ENCODE measurements at regions not wholly inside any gene's neighbourhood (a gene's known extent, or its start where the extent isn't known, plus 50 kb on each side); places are given as distances from the start of the nearest gene placed in this dataset.

DNA sequence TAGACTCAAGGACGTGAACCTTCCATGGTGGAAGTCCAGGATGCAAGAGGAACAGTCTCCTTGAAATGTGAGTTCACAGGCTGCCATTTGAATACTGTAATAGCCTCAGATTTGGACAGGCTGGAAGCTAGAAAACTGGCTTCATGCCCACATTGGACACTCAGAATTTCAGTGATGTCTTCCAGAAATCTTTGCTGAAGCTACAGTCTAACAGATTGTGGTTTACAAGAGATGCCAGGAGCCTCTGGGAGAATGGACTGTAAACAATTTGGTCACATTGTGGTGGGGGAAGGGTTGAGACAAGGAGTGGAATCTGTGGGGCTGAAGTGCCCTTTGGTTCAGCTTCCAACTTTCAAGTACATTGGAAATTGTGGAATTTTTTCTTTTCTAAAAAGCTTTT lies 252.0 kb upstream of the PROK2 start:
- TF ChIP-seq, protein P1, sequence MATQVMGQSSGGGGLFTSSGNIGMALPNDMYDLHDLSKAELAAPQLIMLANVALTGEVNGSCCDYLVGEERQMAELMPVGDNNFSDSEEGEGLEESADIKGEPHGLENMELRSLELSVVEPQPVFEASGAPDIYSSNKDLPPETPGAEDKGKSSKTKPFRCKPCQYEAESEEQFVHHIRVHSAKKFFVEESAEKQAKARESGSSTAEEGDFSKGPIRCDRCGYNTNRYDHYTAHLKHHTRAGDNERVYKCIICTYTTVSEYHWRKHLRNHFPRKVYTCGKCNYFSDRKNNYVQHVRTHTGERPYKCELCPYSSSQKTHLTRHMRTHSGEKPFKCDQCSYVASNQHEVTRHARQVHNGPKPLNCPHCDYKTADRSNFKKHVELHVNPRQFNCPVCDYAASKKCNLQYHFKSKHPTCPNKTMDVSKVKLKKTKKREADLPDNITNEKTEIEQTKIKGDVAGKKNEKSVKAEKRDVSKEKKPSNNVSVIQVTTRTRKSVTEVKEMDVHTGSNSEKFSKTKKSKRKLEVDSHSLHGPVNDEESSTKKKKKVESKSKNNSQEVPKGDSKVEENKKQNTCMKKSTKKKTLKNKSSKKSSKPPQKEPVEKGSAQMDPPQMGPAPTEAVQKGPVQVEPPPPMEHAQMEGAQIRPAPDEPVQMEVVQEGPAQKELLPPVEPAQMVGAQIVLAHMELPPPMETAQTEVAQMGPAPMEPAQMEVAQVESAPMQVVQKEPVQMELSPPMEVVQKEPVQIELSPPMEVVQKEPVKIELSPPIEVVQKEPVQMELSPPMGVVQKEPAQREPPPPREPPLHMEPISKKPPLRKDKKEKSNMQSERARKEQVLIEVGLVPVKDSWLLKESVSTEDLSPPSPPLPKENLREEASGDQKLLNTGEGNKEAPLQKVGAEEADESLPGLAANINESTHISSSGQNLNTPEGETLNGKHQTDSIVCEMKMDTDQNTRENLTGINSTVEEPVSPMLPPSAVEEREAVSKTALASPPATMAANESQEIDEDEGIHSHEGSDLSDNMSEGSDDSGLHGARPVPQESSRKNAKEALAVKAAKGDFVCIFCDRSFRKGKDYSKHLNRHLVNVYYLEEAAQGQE (IDR thresholded peaks at IDR 0.05; ENCODE audit: unreplicated experiment): no peak
- TF ChIP-seq EZH2 (IDR thresholded peaks at IDR 0.05; ENCODE audit: low read depth, unreplicated experiment) (no peak), POLR2AphosphoS5 (IDR thresholded peaks at IDR 0.05; ENCODE audit: low read depth) (no peak), EZH2phosphoT487 (IDR thresholded peaks at IDR 0.05; ENCODE audit: unreplicated experiment) (no peak), CREB1 (CRISPR knock-in tag; IDR thresholded peaks at IDR 0.05; ENCODE audit: low read depth) (no peak), JUNB (IDR thresholded peaks at IDR 0.05; ENCODE audit: unreplicated experiment) (no peak), ZNF114 (CRISPR knock-in tag; IDR thresholded peaks at IDR 0.05) (no peak)
- TF ChIP-seq, protein P2, sequence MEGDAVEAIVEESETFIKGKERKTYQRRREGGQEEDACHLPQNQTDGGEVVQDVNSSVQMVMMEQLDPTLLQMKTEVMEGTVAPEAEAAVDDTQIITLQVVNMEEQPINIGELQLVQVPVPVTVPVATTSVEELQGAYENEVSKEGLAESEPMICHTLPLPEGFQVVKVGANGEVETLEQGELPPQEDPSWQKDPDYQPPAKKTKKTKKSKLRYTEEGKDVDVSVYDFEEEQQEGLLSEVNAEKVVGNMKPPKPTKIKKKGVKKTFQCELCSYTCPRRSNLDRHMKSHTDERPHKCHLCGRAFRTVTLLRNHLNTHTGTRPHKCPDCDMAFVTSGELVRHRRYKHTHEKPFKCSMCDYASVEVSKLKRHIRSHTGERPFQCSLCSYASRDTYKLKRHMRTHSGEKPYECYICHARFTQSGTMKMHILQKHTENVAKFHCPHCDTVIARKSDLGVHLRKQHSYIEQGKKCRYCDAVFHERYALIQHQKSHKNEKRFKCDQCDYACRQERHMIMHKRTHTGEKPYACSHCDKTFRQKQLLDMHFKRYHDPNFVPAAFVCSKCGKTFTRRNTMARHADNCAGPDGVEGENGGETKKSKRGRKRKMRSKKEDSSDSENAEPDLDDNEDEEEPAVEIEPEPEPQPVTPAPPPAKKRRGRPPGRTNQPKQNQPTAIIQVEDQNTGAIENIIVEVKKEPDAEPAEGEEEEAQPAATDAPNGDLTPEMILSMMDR (conservative IDR thresholded peaks at IDR 0.05; ENCODE audit: low read depth in 2 of 2): no peak
- TF ChIP-seq, protein P3, sequence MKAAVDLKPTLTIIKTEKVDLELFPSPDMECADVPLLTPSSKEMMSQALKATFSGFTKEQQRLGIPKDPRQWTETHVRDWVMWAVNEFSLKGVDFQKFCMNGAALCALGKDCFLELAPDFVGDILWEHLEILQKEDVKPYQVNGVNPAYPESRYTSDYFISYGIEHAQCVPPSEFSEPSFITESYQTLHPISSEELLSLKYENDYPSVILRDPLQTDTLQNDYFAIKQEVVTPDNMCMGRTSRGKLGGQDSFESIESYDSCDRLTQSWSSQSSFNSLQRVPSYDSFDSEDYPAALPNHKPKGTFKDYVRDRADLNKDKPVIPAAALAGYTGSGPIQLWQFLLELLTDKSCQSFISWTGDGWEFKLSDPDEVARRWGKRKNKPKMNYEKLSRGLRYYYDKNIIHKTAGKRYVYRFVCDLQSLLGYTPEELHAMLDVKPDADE (IDR thresholded peaks at IDR 0.05): no peak
